ENCODE measurements at regions not wholly inside any gene's neighbourhood (a gene's known extent, or its start where the extent isn't known, plus 50 kb on each side); places are given as distances from the start of the nearest gene placed in this dataset.

DNA sequence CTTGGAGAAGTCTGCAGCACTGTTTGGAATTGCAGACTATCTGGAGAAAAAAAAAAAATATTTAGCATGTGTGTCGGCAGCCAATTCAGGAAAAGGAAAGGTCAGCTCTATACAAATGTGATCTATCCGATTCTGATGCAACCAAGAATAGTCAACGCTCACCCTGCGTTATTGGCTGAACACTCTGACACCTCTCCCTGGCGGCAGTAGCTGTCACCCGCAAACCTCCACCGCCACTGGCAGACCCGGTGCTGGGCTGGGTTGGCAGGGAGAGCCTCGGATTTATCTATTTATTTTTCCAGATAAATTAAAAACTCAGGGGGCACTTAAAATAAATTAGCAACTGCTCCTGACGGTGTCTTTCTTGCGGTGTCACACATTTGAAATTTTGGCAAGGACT lies 409.7 kb downstream of the VRK1 start:
- DNase-seq (ENCODE audit: low read depth in 2 of 2): no peak

- no peak for DNase-seq (ENCODE audit: low read depth in 2 of 2)
These were observed 413.0 kb downstream of the VRK1 start for GRCh38 chr14:97210202-97210601.

DNA sequence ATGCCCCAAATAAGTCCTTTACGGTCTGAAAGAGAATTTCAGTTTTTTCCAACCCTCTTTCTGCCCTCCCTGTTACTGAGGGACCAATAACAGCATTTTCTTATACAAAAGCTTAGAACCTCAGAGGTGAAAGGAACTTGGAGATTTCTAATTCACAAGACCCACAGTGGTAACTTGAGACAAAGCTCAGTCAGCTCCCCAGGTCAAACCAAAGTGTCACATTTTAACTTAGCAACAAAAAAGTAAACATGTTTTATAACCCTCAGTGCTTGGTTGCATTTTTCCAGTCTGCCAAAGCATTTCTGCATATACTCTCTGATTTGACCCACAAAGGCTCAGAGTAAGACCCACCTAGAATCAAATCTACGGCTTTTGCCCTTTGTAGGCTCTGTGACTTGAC lies 415.2 kb downstream of the VRK1 start:
- DNase-seq (ENCODE audit: low read depth in 2 of 2): no peak

DNA sequence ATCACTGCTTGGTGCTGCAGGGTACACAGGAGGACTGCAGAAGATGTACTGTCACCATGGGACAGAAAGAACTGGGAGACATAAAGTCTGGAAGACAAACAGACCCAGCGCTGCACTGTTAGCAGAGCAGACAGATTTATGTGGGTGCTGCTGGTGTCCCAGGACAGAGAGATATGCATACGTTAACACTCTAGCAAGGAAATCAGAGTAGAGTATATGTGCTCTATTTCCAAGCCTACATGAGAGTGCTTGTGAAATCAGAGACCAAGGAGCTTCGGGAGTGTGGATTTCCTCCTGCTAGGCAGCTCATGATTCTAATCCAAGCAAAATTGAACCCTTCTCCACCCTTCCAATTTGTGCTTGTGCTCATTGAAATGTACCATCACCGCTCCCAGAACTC lies 416.5 kb downstream of the VRK1 start:
- no peak for DNase-seq (ENCODE audit: low read depth in 2 of 2)

DNA sequence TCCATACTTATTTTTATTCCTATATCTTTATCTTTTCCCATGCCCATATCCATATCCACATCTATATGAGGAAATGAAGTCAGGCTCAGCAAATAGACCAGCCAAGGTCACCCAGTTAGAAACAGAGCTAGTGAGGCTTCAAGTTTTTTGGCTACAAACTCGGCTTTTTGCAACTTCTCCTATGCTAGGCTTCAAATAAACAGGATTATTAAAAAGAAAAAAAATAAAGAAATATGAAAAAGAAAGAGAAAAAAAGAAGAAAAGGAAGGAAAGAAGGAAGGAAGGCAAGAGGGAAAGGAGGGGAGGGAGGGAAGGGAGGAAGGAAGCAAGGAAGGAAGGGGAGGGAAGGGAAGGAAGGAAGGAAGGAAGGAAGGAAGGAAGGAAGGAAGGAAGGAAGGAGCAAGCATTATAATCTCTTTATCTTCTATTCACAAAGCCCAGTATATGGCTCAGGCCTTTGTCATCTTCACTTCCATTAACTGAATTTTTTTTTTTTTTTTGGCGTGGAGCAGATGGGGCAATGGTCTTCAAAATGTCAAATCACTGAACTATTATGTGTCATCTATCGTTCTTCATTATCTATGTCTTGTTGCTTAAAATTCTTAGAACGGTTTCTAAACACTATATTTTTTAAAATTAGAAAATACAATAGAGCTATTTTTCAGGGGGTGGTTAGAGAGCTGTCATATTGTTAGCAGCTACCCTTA lies 418.2 kb downstream of the VRK1 start:
- no peak for DNase-seq (ENCODE audit: low read depth in 2 of 2)

DNA sequence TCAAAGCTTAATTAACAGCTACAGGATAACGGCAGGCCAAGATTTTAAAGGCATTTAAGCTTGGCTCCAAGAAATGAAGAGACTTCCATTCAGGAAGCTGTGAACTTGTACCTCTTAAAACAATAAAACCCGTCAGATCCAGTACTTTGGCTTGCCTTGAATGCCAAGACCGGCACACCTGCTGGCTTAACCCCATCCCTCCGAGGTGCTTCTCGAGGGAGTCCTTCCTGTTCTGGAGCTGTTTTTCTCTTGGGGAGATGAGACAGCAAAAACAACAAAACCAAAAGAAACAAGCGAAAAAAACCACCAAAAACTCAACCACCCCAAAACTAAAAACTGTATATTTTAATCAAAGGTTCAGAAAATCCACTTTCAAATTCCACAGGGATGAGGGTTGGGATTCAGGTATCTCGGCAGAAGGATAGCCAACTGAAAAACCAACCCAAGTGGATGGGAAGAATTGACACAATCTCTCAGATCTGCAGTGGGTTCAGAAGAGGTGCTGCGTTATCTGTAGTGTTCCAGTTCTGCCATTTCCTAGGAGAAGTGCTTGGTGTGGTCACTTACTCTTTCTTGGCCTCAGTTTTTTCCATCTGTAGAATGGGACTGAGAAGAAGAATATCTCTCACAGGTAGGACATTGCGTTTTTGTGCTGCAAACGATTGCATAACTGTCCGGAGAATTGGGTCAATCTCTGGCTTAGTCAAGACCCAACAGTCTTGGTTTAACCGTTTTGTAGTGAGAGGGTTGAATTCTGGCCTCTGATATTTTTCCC lies 420.1 kb downstream of the VRK1 start:
- no peak for DNase-seq (ENCODE audit: low read depth in 2 of 2)

DNA sequence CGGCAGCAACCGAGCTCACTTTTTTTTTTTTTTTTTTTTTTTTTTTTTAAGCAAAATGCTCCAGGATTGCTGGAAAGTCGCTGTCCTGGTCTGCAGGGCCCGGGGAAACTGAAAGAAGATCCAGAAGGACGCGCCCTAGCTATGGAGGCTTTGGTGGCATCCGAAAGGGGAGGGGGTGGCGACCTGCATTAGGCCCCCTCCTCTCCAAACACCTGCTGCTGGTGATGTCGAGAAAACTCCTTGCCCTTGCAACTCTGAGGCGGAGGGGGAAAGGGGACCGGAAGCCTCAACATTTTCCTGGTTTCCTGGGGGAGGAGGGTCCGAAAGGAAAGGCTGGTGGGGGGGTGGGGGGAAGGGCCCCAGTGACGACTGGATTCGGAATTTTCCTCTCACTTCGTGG lies 421.1 kb downstream of the VRK1 start:
- DNase-seq (ENCODE audit: low read depth in 2 of 2): no peak

DNA sequence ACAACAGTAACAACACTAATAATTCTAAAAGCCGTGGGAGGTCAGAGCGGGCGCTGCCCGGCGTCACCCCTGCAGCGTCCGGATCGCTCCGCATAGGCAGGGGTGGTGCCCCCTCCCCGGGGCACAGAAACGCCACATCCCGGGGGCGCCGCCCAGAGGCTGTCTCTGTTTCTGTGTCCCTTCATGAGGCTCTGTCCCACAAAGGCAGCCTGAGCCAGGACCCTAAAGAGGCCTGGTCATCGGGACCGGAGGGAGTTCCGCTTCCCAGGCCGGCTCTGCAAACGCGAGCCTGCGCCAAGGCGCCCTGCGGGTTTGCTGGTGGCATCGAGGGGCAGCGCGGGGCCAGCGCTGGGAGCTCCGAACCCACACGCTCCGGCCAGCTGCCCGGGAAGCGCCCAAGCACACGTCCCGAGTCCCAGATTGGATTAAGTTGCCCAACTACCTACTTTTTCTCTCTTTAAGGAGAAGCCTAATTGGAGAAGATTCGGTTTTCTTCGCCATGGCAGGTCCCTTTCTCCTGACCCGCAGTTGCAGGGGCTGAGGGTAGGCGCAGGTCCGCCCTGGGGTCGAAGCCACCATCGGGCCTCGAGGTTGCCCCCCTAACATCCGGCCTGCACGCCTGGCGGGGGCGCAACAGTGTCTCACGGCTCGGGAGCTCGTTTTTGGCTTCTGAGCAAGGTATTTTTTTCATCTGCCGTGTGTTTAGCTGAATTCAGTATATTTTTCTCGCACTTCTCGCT lies 421.7 kb downstream of the VRK1 start:
- DNase-seq (ENCODE audit: low read depth in 2 of 2): no peak

DNA sequence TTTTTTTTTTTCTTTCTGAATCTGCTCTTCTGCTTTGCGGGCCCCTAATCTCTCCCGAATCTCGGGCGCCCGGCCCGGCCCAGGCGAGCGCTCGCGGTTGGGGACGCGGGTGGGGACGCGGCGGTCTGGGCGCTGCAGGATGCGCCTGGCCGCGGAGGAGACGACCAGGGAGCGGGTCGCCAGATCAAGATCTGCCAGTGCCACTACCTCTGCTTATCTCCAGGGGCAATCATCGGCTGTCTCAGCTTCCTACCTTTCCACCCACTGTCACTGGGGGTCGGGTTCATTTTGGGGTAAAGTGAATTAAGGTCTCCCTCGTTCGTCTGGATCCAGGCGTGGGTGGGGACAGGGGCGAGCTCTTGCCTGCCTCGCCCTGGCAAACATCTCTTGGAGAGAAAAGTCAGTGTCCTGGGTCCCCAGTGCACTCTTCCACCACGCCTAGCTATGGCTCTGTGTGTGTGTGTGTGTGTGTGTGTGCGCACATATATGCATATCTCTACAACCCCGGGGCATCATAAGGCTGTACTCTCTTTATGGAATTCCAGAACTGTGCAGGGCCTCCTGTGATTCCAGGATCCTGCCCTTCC lies 422.3 kb downstream of the VRK1 start:
- no peak for DNase-seq (ENCODE audit: low read depth in 2 of 2)

- no peak for DNase-seq (ENCODE audit: low read depth in 2 of 2)
These were observed 424.5 kb downstream of the VRK1 start for GRCh38 chr14:97221572-97222285.

DNA sequence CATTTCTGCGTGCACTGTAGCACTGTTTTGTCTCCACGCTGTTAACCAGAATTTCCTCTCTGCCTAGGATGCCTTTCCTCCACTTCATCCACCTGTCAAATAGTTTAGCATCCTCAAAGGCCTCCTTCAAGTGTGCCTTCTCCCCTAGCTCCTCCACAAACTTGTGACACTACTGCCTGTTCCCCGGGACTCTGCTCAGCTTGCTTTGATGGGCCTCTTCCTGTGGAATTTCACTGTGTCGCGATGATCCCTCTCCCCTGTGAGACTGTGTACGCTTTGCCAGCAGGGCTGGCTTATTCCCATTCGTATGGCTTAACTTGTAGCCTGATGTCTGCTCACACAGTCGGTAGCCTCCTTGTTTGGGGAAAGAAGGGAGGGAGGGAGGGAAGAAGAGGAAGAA lies 426.8 kb downstream of the VRK1 start:
- no peak for DNase-seq (ENCODE audit: low read depth in 2 of 2)

GRCh38 chr14:97230051-97230450 lies 432.9 kb downstream of the VRK1 start:
- DNase-seq (ENCODE audit: low read depth in 2 of 2): no peak

- no peak for DNase-seq (ENCODE audit: low read depth in 2 of 2)
These were observed 436.3 kb downstream of the VRK1 start for GRCh38 chr14:97233319-97233985.

- no peak for DNase-seq (ENCODE audit: low read depth in 2 of 2)
These were observed 449.5 kb downstream of the VRK1 start for GRCh38 chr14:97246648-97247047.

- no peak for DNase-seq (ENCODE audit: low read depth in 2 of 2)
These were observed 451.8 kb downstream of the VRK1 start for GRCh38 chr14:97248973-97249372.

GRCh38 chr14:97250931-97251330 lies 453.7 kb downstream of the VRK1 start:
- DNase-seq (ENCODE audit: low read depth in 2 of 2): no peak

DNA sequence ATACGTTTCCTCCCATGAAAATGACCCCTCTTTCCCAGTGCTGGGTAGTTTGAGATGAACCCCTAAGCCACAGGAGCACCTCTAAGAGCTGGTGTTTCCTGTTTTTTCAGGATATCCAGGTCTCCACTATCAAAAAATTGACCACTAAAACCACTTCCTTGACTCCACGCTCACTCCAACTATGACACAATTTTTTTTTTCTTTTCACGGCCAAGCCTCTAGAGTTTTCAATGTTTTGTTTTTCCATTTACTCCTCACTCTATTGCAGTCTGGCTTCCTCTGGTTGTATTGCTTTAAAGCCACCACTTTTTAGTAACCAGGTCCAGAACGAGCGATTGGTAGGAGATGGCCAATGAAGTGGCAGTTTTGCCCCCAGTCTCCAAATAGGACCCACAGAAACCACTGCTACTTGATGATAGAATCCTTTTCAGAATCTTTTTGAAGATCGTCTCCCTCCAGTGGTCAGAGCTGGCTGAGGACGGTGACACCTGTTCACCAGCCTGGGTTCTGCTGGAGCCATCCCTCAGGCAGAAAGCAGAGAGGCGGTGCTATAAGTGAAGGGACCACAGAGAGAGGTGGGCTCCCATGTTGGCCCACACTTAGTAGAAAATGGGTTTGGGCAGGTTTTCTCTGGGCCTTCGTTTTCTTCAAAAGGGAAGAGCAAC lies 454.4 kb downstream of the VRK1 start:
- DNase-seq (ENCODE audit: low read depth in 2 of 2): no peak

DNA sequence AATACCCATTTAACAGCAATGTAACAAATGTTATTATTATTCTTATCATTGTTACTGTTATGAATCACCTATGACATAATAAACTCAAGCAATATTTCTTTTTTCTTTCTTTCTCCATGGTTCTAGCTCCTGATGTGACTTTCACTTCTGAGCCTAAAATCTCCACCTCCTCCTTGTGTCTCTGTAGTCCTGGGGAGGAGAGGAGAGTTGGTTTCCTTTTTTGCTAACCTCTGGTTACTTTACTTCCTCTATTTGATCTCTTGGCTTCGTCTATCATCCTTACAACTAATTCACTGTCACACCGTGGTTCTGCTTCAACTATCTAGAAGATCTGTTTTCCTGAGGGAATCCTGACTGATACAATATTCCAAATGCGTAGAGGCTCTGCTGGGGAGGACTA lies 456.6 kb downstream of the VRK1 start:
- no peak for DNase-seq (ENCODE audit: low read depth in 2 of 2)

GRCh38 chr14:97262336-97262735 lies 465.2 kb downstream of the VRK1 start:
- no peak for DNase-seq (ENCODE audit: low read depth in 2 of 2)

DNA sequence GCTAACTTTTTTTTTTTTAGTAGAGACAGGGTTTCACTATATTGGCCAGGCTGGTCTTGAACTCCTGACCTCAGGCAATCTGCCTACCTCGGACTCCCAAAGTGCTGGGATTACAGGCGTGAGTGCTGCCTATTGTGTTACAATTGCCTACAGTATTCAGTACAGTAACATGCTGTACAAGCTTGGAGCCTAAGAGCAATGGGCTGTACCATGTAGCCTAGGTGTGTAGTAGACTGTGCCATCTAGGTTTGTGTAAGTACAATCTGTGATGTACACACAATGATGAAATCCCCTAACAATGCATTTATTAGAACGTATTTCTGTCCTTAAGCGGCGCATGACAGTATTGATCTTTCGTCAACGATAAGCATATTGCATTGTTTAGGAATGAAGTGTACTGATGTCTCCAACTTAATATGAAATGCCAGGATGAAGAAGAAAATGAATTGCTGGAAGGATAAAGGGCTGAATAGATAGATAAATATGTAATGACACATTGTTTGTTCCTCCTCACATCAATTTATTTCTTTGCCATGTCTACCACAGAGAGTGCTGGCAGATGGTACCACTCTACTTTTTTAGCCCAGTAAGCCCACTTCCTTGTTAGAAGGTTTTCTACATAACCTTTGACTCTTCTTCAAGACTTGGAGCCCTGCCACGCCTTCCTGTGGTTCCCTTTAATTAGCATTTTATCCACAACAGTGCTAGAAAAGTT lies 467.5 kb downstream of the VRK1 start:
- DNase-seq (ENCODE audit: low read depth in 2 of 2): no peak

Data from fibroblast of skin of left quadriceps (primary cell).